Neural progenitor cell (in vitro differentiated cells): ENCODE measurements at regions not wholly inside any gene's neighbourhood (a gene's known extent, or its start where the extent isn't known, plus 50 kb on each side); places are given as distances from the start of the nearest gene placed in this dataset.

Experiments
- EZH2phosphoT487 ChIP-seq: fragments of 200-600 bp; sonication (generic); IDR thresholded peaks from 2 replicates; pipeline ENCODE4 v1.6.1; 2017; ENCODE audit warnings: antibody characterized with exemption
- TF ChIP-seq, protein P1 (sequence below): fragments of 200-600 bp; sonication (generic); IDR thresholded peaks from 2 replicates; pipeline ENCODE4 v1.5.1; 2017; ENCODE audit warnings: antibody characterized with exemption, mild to moderate bottlenecking

GRCh38 chr6:11388983-11389944, 148.3 kb upstream of the TMEM170B start:
- TF ChIP-seq EZH2phosphoT487: no peak
- TF ChIP-seq, protein P1, sequence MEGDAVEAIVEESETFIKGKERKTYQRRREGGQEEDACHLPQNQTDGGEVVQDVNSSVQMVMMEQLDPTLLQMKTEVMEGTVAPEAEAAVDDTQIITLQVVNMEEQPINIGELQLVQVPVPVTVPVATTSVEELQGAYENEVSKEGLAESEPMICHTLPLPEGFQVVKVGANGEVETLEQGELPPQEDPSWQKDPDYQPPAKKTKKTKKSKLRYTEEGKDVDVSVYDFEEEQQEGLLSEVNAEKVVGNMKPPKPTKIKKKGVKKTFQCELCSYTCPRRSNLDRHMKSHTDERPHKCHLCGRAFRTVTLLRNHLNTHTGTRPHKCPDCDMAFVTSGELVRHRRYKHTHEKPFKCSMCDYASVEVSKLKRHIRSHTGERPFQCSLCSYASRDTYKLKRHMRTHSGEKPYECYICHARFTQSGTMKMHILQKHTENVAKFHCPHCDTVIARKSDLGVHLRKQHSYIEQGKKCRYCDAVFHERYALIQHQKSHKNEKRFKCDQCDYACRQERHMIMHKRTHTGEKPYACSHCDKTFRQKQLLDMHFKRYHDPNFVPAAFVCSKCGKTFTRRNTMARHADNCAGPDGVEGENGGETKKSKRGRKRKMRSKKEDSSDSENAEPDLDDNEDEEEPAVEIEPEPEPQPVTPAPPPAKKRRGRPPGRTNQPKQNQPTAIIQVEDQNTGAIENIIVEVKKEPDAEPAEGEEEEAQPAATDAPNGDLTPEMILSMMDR: no peak
